HG03066 (cell line): ENCODE measurements at regions not wholly inside any gene's neighbourhood (a gene's known extent, or its start where the extent isn't known, plus 50 kb on each side); places are given as distances from the start of the nearest gene placed in this dataset.

Source experiments
- ATAC-seq: cut with Tn5 transposase; IDR thresholded peaks from one replicate; pipeline ENCODE4 v1.9.1; 2021; ENCODE audit warnings: low read depth; ENCODE audit not compliant: unreplicated experiment

DNA sequence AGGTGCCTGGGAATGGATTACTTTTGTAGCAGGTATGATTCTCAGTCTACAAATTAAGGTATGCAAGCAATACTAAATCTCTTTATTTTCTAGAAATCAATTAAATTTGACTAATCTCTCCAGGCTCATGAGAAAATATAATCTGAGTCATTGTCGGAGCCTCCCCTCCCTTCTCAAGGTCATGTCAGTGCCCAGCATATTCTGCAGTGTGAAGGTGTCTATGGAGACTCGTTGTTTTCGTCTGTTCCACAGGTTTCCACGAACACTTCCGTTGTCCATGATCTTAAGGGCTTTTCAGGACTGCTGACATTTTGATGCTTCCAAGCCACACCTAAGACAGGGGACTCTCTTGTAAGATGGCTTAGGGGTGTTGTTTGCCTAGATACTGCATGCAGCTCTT is 56.6 kb upstream of the SCOC start:
- no peak for ATAC-seq

- ATAC-seq, result no peak
Observed at GRCh38 chr4:140315970-140316369, 57.5 kb upstream of the SCOC start.

- no peak for ATAC-seq
Observed at GRCh38 chr4:140315438-140315837, 58.0 kb upstream of the SCOC start.

- ATAC-seq, result no peak
Observed at GRCh38 chr4:140315019-140315418, 58.4 kb upstream of the SCOC start.

GRCh38 chr4:140312100-140312499 is 61.3 kb upstream of the SCOC start:
- no peak for ATAC-seq

GRCh38 chr4:140311257-140311835 is 62.1 kb upstream of the SCOC start:
- ATAC-seq, result no peak

- no peak for ATAC-seq
Observed at GRCh38 chr4:140309124-140309870, 64.1 kb upstream of the SCOC start.

GRCh38 chr4:140308366-140309123 is 64.9 kb upstream of the SCOC start:
- no peak for ATAC-seq

DNA sequence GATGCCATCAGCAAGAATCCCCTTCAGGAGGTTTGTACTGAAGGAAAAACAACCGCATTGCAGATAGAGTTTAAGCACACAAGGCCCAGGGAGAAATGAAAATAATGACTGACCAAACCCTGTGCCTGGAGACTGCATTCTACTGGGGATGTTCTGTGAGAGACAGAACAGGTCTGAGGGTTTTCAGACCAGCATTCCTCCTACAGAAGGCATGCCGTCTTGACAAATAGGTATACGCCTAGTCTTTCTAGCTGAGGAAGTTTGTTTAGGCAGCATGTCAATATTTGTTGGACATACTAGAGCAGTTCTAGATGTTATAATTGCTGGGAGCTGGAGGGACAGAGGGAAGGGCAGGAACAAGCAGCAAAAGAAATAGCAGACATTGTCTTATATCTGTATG is 68.4 kb upstream of the SCOC start:
- no peak for ATAC-seq

GRCh38 chr4:140304346-140304745 is 69.1 kb upstream of the SCOC start:
- no peak for ATAC-seq

GRCh38 chr4:140302151-140302859 is 71.1 kb upstream of the SCOC start:
- ATAC-seq, result no peak

GRCh38 chr4:140300271-140300970 is 73.0 kb upstream of the SCOC start:
- no peak for ATAC-seq

- no peak for ATAC-seq
Observed at GRCh38 chr4:140298001-140298400, 75.4 kb upstream of the SCOC start.

- ATAC-seq, result no peak
Observed at GRCh38 chr4:140297221-140297570, 76.2 kb upstream of the SCOC start.

- ATAC-seq, result no peak
Observed at GRCh38 chr4:140296335-140297220, 76.9 kb upstream of the SCOC start.

- no peak for ATAC-seq
Observed at GRCh38 chr4:140293979-140294378, 79.5 kb upstream of the SCOC start.

GRCh38 chr4:140291259-140291658 is 82.2 kb upstream of the SCOC start:
- no peak for ATAC-seq

DNA sequence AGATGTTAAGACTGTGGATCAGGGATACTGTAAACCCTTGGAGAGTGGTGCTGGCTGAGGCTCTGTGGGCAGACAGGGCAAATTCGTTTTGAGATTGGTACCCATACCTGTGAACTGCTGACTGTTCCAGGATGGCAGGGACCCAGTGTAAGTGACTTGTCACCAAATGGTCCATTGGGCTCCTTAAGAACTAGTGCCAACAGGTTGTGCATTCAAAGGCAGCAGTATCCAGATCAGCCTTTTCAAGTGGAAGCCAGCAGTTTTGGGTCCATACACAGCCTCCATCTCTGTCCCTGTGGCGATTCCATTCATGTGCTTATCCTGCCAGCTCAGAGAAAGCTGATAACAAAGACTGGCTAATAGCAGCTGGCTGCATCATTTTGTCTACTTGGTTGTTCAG is 84.0 kb upstream of the SCOC start:
- ATAC-seq, result no peak

GRCh38 chr4:140286456-140286855 is 87.0 kb upstream of the SCOC start:
- no peak for ATAC-seq

DNA sequence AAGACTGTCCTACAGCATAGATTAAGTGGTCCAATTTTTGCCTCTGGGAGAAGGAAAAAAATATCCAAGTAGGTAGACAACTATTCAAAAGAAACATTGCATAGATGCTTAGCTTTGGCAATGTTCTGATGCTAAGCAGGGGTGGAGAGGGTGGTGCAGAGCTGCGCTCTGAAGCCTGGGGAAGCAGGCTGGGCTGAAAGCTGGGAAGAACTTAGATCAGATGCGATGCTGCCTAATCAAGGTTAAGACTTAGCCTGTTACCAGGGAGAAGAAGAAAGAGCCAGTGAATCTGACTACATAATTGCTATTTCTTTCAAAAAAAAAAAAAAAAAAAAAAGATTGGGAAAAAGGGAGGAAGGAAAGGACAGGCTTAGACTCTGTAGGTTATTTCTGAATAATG is 89.0 kb upstream of the SCOC start:
- no peak for ATAC-seq
